HCT116 (cell line): ENCODE measurements at regions not wholly inside any gene's neighbourhood (a gene's known extent, or its start where the extent isn't known, plus 50 kb on each side); places are given as distances from the start of the nearest gene placed in this dataset.

Experiments used
- ATAC-seq: fragments of 200-7000 bp; cut with Tn5 transposase; 2 replicates; pipeline ENCODE4 v1.9.1; 2020; ENCODE audit warnings: mild to moderate bottlenecking, moderate library complexity
- BruUV-seq: library from RNA; stranded (reverse); fragments of 400-500 nt; replicated peaks from 2 replicates; lab custom pipeline; 2021; lab: Mats Ljungman, UMichigan
- CTCF ChIA-PET: fragments of 300-600 bp; sonication (Branson Sonifier 250); formaldehyde crosslinking; loops from one replicate; lab custom pipeline; 2021; ENCODE audit warnings: antibody characterized with exemption; lab: Charles Lee
- POLR2A ChIA-PET: fragments of 300-600, 350-600 bp; sonication (Branson Sonifier 250); formaldehyde crosslinking; loops from one replicate; lab custom pipeline; 2021; ENCODE audit warnings: antibody characterized with exemption; lab: Charles Lee
- RAD21 ChIA-PET, 2 experiments: fragments of 300-600 bp; sonication (Branson Sonifier 250); formaldehyde crosslinking; loops; one replicate each; lab custom pipeline; 2023; ENCODE audit warnings: low total read pairs in 2 of 2; ENCODE audit not compliant: uncharacterized antibody in 2 of 2, unreplicated experiment in 2 of 2, low non-redundant PET in 1 of 2; lab: Charles Lee
- DNase-seq: peaks from one replicate; pipeline ENCODE4 v3.0.0-alpha.2; 2010; ENCODE audit warnings: low read depth, low spot score
- H2AFZ ChIP-seq: fragments of 200-600 bp; shearing (Covaris generic), sonication (generic); 2 replicates; pipeline ENCODE4 v1.6.1; 2017; ENCODE audit warnings: low read depth, mixed run types, mixed read lengths, antibody characterized with exemption, low read length; ENCODE audit not compliant: poor library complexity, severe bottlenecking
- H3K27ac ChIP-seq: 2 replicates; pipeline ENCODE4 v1.5.1; 2012; ENCODE audit warnings: low read depth, low read length
- H3K27me3 ChIP-seq: fragments of 200-600 bp; sonication (generic); 2 replicates; pipeline ENCODE4 v1.6.1; 2016; ENCODE audit warnings: mixed run types, low read length, mixed read lengths; ENCODE audit not compliant: insufficient read depth
- H3K36me3 ChIP-seq, 2 experiments: fragments of 200-500 bp in 1 of 2; fragments of 200-600 bp in 1 of 2; sonication (Bioruptor generic) in 1 of 2; sonication (generic) in 1 of 2; 2 replicates each; pipeline versions ENCODE4 v1.5.1 to v1.6.1; 2014 to 2016; ENCODE audit warnings: low read length in 2 of 2, inconsistent platforms in 1 of 2, mixed read lengths in 1 of 2, mixed run types in 1 of 2; ENCODE audit not compliant: insufficient read depth in 2 of 2, control insufficient read depth in 1 of 2
- H3K4me1 ChIP-seq, 2 experiments: fragments of 200-600 bp in 1 of 2; sonication (generic) in 1 of 2; 2 replicates each; pipeline versions ENCODE4 v1.5.1 to v1.6.1; 2012 to 2017; ENCODE audit warnings: low read length in 2 of 2, inconsistent platforms in 1 of 2, mild to moderate bottlenecking in 1 of 2, mixed read lengths in 1 of 2, mixed run types in 1 of 2, moderate library complexity in 1 of 2; ENCODE audit not compliant: insufficient read depth in 2 of 2, control insufficient read depth in 1 of 2
- H3K4me2 ChIP-seq: fragments of 200-600 bp; sonication (generic); 2 replicates; pipeline ENCODE4 v1.6.1; 2017; ENCODE audit warnings: mixed run types, low read length, mixed read lengths
- H3K4me3 ChIP-seq, 2 experiments: fragments of 200-600 bp in 1 of 2; sonication (generic) in 1 of 2; replicated peaks in 1 of 2; 2 replicates each; pipeline ENCODE4 v1.5.1; 2011 to 2016; ENCODE audit warnings: low read length in 2 of 2, control low read depth in 1 of 2, low read depth in 1 of 2, mild to moderate bottlenecking in 1 of 2, mixed read lengths in 1 of 2, mixed run types in 1 of 2
- H3K79me2 ChIP-seq: fragments of 200-600 bp; sonication (generic); 2 replicates; pipeline ENCODE4 v1.6.1; 2017; ENCODE audit warnings: mild to moderate bottlenecking, mixed run types, low read length, moderate library complexity, mixed read lengths; ENCODE audit not compliant: insufficient read depth
- H3K9ac ChIP-seq: fragments of 200-600 bp; sonication (generic); 2 replicates; pipeline ENCODE4 v1.6.1; 2016; ENCODE audit warnings: low read length, mixed read lengths
- H3K9me2 ChIP-seq: fragments of 200-600 bp; sonication (generic), shearing (Covaris generic); 2 replicates; pipeline ENCODE4 v1.6.1; 2017; ENCODE audit warnings: mixed run types, mild to moderate bottlenecking, moderate library complexity; ENCODE audit not compliant: insufficient read depth
- H3K9me3 ChIP-seq, 2 experiments: fragments of 200-500 bp in 1 of 2; fragments of 200-600 bp in 1 of 2; sonication (Bioruptor generic) in 1 of 2; sonication (generic) in 1 of 2; 2 replicates each; pipeline ENCODE4 v1.6.1; 2014 to 2017; ENCODE audit warnings: low read length in 2 of 2, mixed read lengths in 2 of 2, inconsistent platforms in 1 of 2, low read depth in 1 of 2, mild to moderate bottlenecking in 1 of 2, mixed run types in 1 of 2, moderate library complexity in 1 of 2; ENCODE audit not compliant: control insufficient read depth in 1 of 2, insufficient read depth in 1 of 2
- H4K20me1 ChIP-seq: fragments of 200-600 bp; sonication (generic), shearing (Covaris generic); 2 replicates; pipeline ENCODE4 v1.6.1; 2017; ENCODE audit warnings: mixed run types, mild to moderate bottlenecking, moderate library complexity; ENCODE audit not compliant: insufficient read depth
- ATF3 ChIP-seq: IDR thresholded peaks from 2 replicates; pipeline ENCODE4 v1.6.1; 2012
- CBX3 ChIP-seq: IDR thresholded peaks from 2 replicates; pipeline ENCODE4 v1.6.1; 2012; ENCODE audit warnings: low read depth
- CEBPB ChIP-seq: IDR thresholded peaks from 2 replicates; pipeline ENCODE4 v1.6.1; 2012; ENCODE audit warnings: low read depth
- CTCF ChIP-seq, 3 experiments: fragments of 200-600 bp in 1 of 3; sonication (generic) in 1 of 3; IDR thresholded peaks in 2 of 3; conservative IDR thresholded peaks in 1 of 3; 2 replicates each; pipeline ENCODE4 v1.5.1; 2012 to 2017; ENCODE audit warnings: low read depth in 2 of 3, low read length in 2 of 3, antibody characterized with exemption in 1 of 3, borderline replicate concordance in 1 of 3, control low read depth in 1 of 3, mild to moderate bottlenecking in 1 of 3, mixed read lengths in 1 of 3, mixed run types in 1 of 3, moderate library complexity in 1 of 3; ENCODE audit not compliant: insufficient read depth in 1 of 3
- JUND ChIP-seq: IDR thresholded peaks from 2 replicates; pipeline ENCODE4 v1.6.1; 2012
- POLR2A ChIP-seq: IDR thresholded peaks from 2 replicates; pipeline ENCODE4 v1.7.0; 2011; ENCODE audit warnings: borderline replicate concordance; ENCODE audit not compliant: insufficient read depth, insufficient read length; ENCODE audit errors: extremely low read depth
- POLR2AphosphoS5 ChIP-seq: IDR thresholded peaks from 2 replicates; pipeline ENCODE4 v1.6.1; 2011; ENCODE audit warnings: mild to moderate bottlenecking, low read depth, low read length, moderate library complexity
- SIN3A ChIP-seq: IDR thresholded peaks from 2 replicates; pipeline ENCODE4 v1.6.1; 2012; ENCODE audit warnings: low read depth
- SP1 ChIP-seq: IDR thresholded peaks from 2 replicates; pipeline ENCODE4 v1.6.1; 2012; ENCODE audit warnings: low read depth
- TCF7L2 ChIP-seq: IDR thresholded peaks from 2 replicates; pipeline ENCODE4 v1.7.0; 2011; ENCODE audit warnings: borderline replicate concordance, inconsistent platforms; ENCODE audit not compliant: insufficient read depth, insufficient read length; ENCODE audit errors: extremely low read depth
- ZFX ChIP-seq: fragments of 450-650 bp; IDR thresholded peaks from 2 replicates; pipeline ENCODE4 v1.6.1; 2017
- ZNF274 ChIP-seq: fragments of 200-500 bp; sonication (Bioruptor generic); IDR thresholded peaks from 2 replicates; pipeline ENCODE4 v1.6.1; 2014; ENCODE audit warnings: mild to moderate bottlenecking, low read depth, low read length, inconsistent platforms
- intact Hi-C: fragments of 100-400 bp; cut with micrococcal nuclease; formaldehyde crosslinking; loops from 2 replicates; pipeline ENCODE4 v1.10.0; 2022
- TF ChIP-seq, protein P1 (sequence below): IDR thresholded peaks from 2 replicates; pipeline ENCODE4 v1.6.1; 2011; ENCODE audit warnings: mild to moderate bottlenecking, low read length, moderate library complexity; ENCODE audit not compliant: insufficient replicate concordance; ENCODE audit errors: extremely low read depth
- TF ChIP-seq, protein P2 (sequence below): IDR thresholded peaks from 2 replicates; pipeline ENCODE4 v1.6.1; 2012

GRCh38 chr6:74197310-74197709 is 501.3 kb downstream of the CD109 start:
- intact Hi-C loops, result no loop called here
- H3K4me3 ChIP-seq, result no peak overlapping the region
- no peaks in the 10 kb centered on the region for H3K4me1 ChIP-seq
- no peak overlapping the region for H3K9ac ChIP-seq
- H3K79me2 ChIP-seq, result no peaks in the 10 kb centered on the region
- no peak for ATAC-seq
- H3K27me3 ChIP-seq, result no peaks in the 10 kb centered on the region
- BruUV-seq, result no TSS peak
- TF ChIP-seq SIN3A, result no peak
- TF ChIP-seq SP1, result no peak
- no peak for TF ChIP-seq CTCF (IDR thresholded peaks at IDR 0.05 in 2 of 3, conservative IDR thresholded peaks at IDR 0.05 in 1 of 3; ENCODE audit: borderline replicate concordance in 1 of 3, insufficient read depth in 1 of 3, low read depth in 2 of 3, low read length in 2 of 3)
- CTCF ChIA-PET, result no interaction called here
- no peaks in the 10 kb centered on the region for H3K9me3 ChIP-seq
- no peak for DNase-seq
- H3K36me3 ChIP-seq, result no peaks in the 10 kb centered on the region
- H3K4me2 ChIP-seq, result no peak overlapping the region
- RAD21 ChIA-PET, result no interaction called here
- POLR2A ChIA-PET, result no interaction called here
- no peak overlapping the region for H2AFZ ChIP-seq
- H3K9me2 ChIP-seq, result no peaks in the 10 kb centered on the region
- H4K20me1 ChIP-seq, result no peaks in the 10 kb centered on the region
- no peak overlapping the region for H3K27ac ChIP-seq

DNA sequence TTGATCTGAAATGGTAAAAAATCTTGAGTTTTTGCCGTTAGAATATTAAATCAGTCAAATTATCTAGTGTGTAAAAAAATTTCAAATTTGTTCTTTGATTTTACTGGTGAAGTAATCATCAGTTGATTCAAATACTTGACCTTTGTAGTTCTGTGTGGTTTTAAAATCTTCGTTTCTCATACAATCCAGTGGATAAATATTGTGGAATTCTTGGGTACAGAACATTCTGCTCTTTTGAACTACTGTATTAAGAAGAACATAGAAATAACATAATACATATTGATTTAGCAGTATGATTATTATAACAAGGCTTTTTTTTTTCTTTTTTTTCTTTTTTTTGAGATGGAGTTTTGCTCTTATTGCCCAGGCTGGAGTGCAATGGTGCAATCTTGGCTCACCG is 491.8 kb downstream of the CD109 start:
- ATAC-seq, result no peak
- BruUV-seq, result no TSS peak
- TF ChIP-seq ATF3 (no peak), POLR2A (no peak), CEBPB (no peak), ZFX (no peak), CBX3 (no peak), ZNF274 (no peak), JUND (no peak), CTCF (IDR thresholded peaks at IDR 0.05 in 2 of 3, conservative IDR thresholded peaks at IDR 0.05 in 1 of 3; ENCODE audit: borderline replicate concordance in 1 of 3, insufficient read depth in 1 of 3, low read depth in 2 of 3, low read length in 2 of 3) (no peak), POLR2AphosphoS5 (no peak), TCF7L2 (no peak)
- TF ChIP-seq, protein P1, sequence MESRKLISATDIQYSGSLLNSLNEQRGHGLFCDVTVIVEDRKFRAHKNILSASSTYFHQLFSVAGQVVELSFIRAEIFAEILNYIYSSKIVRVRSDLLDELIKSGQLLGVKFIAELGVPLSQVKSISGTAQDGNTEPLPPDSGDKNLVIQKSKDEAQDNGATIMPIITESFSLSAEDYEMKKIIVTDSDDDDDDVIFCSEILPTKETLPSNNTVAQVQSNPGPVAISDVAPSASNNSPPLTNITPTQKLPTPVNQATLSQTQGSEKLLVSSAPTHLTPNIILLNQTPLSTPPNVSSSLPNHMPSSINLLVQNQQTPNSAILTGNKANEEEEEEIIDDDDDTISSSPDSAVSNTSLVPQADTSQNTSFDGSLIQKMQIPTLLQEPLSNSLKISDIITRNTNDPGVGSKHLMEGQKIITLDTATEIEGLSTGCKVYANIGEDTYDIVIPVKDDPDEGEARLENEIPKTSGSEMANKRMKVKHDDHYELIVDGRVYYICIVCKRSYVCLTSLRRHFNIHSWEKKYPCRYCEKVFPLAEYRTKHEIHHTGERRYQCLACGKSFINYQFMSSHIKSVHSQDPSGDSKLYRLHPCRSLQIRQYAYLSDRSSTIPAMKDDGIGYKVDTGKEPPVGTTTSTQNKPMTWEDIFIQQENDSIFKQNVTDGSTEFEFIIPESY, result no peak
- TF ChIP-seq, protein P2, sequence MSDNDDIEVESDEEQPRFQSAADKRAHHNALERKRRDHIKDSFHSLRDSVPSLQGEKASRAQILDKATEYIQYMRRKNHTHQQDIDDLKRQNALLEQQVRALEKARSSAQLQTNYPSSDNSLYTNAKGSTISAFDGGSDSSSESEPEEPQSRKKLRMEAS, result no peak

More for the DNA sequence above, 491.8 kb downstream of the CD109 start:
- H3K79me2 ChIP-seq, result no peaks in the 10 kb centered on the region
- ChIA-PET CTCF (no interaction called here), POLR2A (no interaction called here), RAD21 (no interaction called here)
- no peak for DNase-seq
- no peak overlapping the region for H2AFZ ChIP-seq
- H3K9ac ChIP-seq, result no peak overlapping the region
- no peak overlapping the region for H3K27ac ChIP-seq
- H4K20me1 ChIP-seq, result no peaks in the 10 kb centered on the region
- no peaks in the 10 kb centered on the region for H3K9me2 ChIP-seq
- no peak overlapping the region for H3K4me3 ChIP-seq
- H3K4me1 ChIP-seq, result peaks cover 0 to 7% of the 10 kb centered on the region in 2 experiments; a peak in 1 of 4 replicates
- H3K9me3 ChIP-seq, result no peaks in the 10 kb centered on the region
- intact Hi-C loops, result no loop called here
- no peak overlapping the region for H3K4me2 ChIP-seq
- H3K36me3 ChIP-seq, result no peaks in the 10 kb centered on the region
- no peaks in the 10 kb centered on the region for H3K27me3 ChIP-seq
